ENCODE measurements at regions not wholly inside any gene's neighbourhood (a gene's known extent, or its start where the extent isn't known, plus 50 kb on each side); places are given as distances from the start of the nearest gene placed in this dataset.
"Not testable (repeated sequence)": the region's sequence is repeated elsewhere in the genome, so short reads cannot be mapped to it uniquely, and the experiment has no call there.

DNA sequence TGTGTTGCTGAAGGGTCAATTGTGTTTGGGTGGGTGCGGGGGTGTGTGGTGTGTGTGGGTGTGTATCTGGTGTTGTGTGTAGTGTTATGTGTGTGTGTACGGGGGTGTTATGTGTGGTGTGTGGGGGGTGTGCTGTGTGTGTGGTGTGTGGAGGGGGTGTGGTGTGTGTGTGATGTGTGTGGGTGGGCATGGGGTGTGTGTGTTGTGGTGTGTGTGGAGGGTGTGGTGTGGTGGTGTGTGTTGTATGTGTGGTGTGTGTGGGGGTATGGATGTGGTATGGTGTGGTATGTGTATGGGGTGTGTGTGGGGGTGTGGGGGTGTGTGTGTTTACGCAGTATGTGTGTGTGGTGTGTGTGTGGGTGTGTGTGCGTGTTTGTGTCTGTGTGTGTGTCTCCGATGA lies 110.8 kb downstream of the ZNF22 start:
- CTCF ChIA-PET = no interaction called here
- no peak overlapping the region for H3K4me2 ChIP-seq (ENCODE audit: low read length)

GRCh38 chr10:45117940-45118339 lies 117.2 kb downstream of the ZNF22 start:
- peaks cover 73% of the 10 kb centered on the region for H3K27me3 ChIP-seq (ENCODE audit: low read length)
- H3F3A ChIP-seq (ENCODE audit: low read length, unreplicated experiment); BruUV-seq (replicated peaks); intact Hi-C loops (cut with micrococcal nuclease); H3K9ac ChIP-seq (ENCODE audit: low read length); H3K4me3 ChIP-seq (ENCODE audit: low read length); H3K4me2 ChIP-seq (ENCODE audit: low read length); POLR2A ChIA-PET (ENCODE audit: unreplicated experiment); H3K4me1 ChIP-seq (ENCODE audit: insufficient read depth, low read length); H3K9me3 ChIP-seq (ENCODE audit: low read length); H3K27ac ChIP-seq (ENCODE audit: low read length); H2AFZ ChIP-seq (ENCODE audit: low read length); H3K36me3 ChIP-seq (ENCODE audit: low read depth, low read length); ATAC-seq; DNase-seq; H3K9me2 ChIP-seq (replicated peaks; ENCODE audit: low read length); CTCF ChIA-PET; H3K79me2 ChIP-seq (ENCODE audit: low read length); H4K20me1 ChIP-seq (ENCODE audit: low read length): not testable (repeated sequence)

More for the DNA sequence above, 110.8 kb downstream of the ZNF22 start:
- Histone ChIP-seq H3K9ac (ENCODE audit: low read length) (no peak overlapping the region), H3K4me3 (ENCODE audit: low read length) (no peak overlapping the region), H3K27me3 (ENCODE audit: low read length) (peaks cover 40% of the 10 kb centered on the region), H2AFZ (ENCODE audit: low read length) (no peak overlapping the region), H3K9me2 (replicated peaks; ENCODE audit: low read length) (no peaks in the 10 kb centered on the region), H3K9me3 (ENCODE audit: low read length) (no peaks in the 10 kb centered on the region), H3K4me1 (ENCODE audit: insufficient read depth, low read length) (no peaks in the 10 kb centered on the region), H3F3A (ENCODE audit: low read length, unreplicated experiment) (no peaks in the 10 kb centered on the region), H3K36me3 (ENCODE audit: low read depth, low read length) (no peaks in the 10 kb centered on the region), H3K79me2 (ENCODE audit: low read length) (no peaks in the 10 kb centered on the region), H3K27ac (ENCODE audit: low read length) (no peak overlapping the region), H4K20me1 (ENCODE audit: low read length) (no peaks in the 10 kb centered on the region)
- DNase-seq (no peak), ATAC-seq (no peak)
- TF ChIP-seq EZH2phosphoT487 (IDR thresholded peaks at IDR 0.05; ENCODE audit: borderline replicate concordance, low read length) = no peak
- TF ChIP-seq EZH2 (IDR thresholded peaks at IDR 0.05; ENCODE audit: low read length, unreplicated experiment) = no peak
- TF ChIP-seq CTCF (conservative IDR thresholded peaks at IDR 0.05; ENCODE audit: low read depth, low read length) = no peak
- POLR2A ChIA-PET (ENCODE audit: unreplicated experiment) = no interaction called here
- no TSS peak for BruUV-seq (replicated peaks)
- intact Hi-C loops (cut with micrococcal nuclease) = no loop called here

DNA sequence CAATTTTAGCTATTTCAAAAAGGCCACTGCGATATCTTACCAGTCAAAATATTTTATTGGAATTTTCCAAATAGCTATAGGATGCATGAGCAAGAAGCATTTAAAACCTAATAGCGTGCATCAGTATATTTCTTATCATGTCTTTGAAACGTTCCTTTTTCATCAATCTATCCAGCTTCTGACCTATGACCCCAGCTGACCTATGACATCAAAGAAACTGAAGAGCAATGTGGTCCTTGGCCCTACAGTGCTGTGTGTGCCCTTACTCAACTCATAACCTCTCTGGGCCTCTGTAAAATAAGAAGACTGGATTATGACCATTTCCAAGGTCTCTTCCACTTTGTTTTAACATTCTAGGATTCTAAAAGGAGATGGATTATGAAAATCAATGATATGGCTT lies 118.2 kb downstream of the ZNF22 start:
- no peak overlapping the region for H3K4me2 ChIP-seq (ENCODE audit: low read length)
- DNase-seq (no peak), ATAC-seq (no peak)
- ChIA-PET CTCF (no interaction called here), POLR2A (ENCODE audit: unreplicated experiment) (no interaction called here)
- no peak overlapping the region for H3K9ac ChIP-seq (ENCODE audit: low read length)
- intact Hi-C loops (cut with micrococcal nuclease) = no loop called here
- no peaks in the 10 kb centered on the region for H3K9me3 ChIP-seq (ENCODE audit: low read length)
- H3K27me3 ChIP-seq (ENCODE audit: low read length) = peaks cover 78% of the 10 kb centered on the region
- TF ChIP-seq EZH2phosphoT487 (IDR thresholded peaks at IDR 0.05; ENCODE audit: borderline replicate concordance, low read length) (no peak), CTCF (conservative IDR thresholded peaks at IDR 0.05; ENCODE audit: low read depth, low read length) (no peak), EZH2 (IDR thresholded peaks at IDR 0.05; ENCODE audit: low read length, unreplicated experiment) (no peak)
- H3K36me3 ChIP-seq (ENCODE audit: low read depth, low read length) = no peaks in the 10 kb centered on the region
- H3F3A ChIP-seq (ENCODE audit: low read length, unreplicated experiment) = no peaks in the 10 kb centered on the region
- H3K4me1 ChIP-seq (ENCODE audit: insufficient read depth, low read length) = no peaks in the 10 kb centered on the region
- no peak overlapping the region for H3K4me3 ChIP-seq (ENCODE audit: low read length)
- no peaks in the 10 kb centered on the region for H3K79me2 ChIP-seq (ENCODE audit: low read length)
- no peak overlapping the region for H3K27ac ChIP-seq (ENCODE audit: low read length)
- no peaks in the 10 kb centered on the region for H4K20me1 ChIP-seq (ENCODE audit: low read length)
- BruUV-seq (replicated peaks) = no TSS peak
- H2AFZ ChIP-seq (ENCODE audit: low read length) = no peak overlapping the region
- H3K9me2 ChIP-seq (replicated peaks; ENCODE audit: low read length) = no peaks in the 10 kb centered on the region

GRCh38 chr10:45122180-45122860 lies 121.6 kb downstream of the ZNF22 start:
- H3F3A ChIP-seq (ENCODE audit: low read length, unreplicated experiment); H2AFZ ChIP-seq (ENCODE audit: low read length); H3K4me1 ChIP-seq (ENCODE audit: insufficient read depth, low read length); H3K79me2 ChIP-seq (ENCODE audit: low read length); H3K9me2 ChIP-seq (replicated peaks; ENCODE audit: low read length); ATAC-seq; POLR2A ChIA-PET (ENCODE audit: unreplicated experiment); DNase-seq; intact Hi-C loops (cut with micrococcal nuclease); H3K27ac ChIP-seq (ENCODE audit: low read length); CTCF ChIA-PET; H3K9me3 ChIP-seq (ENCODE audit: low read length); H3K4me3 ChIP-seq (ENCODE audit: low read length); H4K20me1 ChIP-seq (ENCODE audit: low read length); BruUV-seq (replicated peaks); H3K9ac ChIP-seq (ENCODE audit: low read length); H3K4me2 ChIP-seq (ENCODE audit: low read length); H3K36me3 ChIP-seq (ENCODE audit: low read depth, low read length): not testable (repeated sequence)
- H3K27me3 ChIP-seq (ENCODE audit: low read length) = peaks cover 81% of the 10 kb centered on the region

Data from PC-3 (cell line).